ENCODE measurements at regions not wholly inside any gene's neighbourhood (a gene's known extent, or its start where the extent isn't known, plus 50 kb on each side); places are given as distances from the start of the nearest gene placed in this dataset.

DNA sequence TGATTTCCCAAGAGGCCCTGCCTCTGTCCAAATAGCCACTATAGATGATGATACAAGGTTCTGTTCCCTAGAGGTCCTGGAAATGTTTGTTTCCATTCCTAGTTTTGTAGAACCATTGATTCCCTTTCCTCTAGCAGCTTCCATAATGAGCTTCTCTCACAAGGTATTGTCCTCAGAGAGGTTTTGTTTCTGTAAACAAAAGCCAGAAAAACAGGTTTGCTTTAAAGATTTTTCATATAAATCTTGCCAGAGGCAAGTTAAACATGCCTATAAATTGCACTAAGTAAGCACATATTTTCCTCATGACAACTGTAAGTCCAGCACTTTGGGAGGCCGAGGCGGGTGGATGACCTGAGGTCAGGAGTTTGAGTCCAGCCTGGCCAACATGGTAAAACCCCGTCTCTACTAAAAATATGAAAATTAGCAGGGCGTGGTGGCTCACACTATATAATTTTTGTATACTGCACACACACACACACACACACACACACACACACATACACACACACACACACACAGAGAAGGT lies 1787.7 kb downstream of the EFNA5 start:
- no peaks in the 10 kb centered on the region for H3K79me2 ChIP-seq (ENCODE audit: insufficient read depth, low read length)
- H2AFZ ChIP-seq (ENCODE audit: low read length), result no peak overlapping the region
- no peak overlapping the region for H2BK5ac ChIP-seq (ENCODE audit: insufficient read length, low read length)
- no peak overlapping the region for H3T11ph ChIP-seq (ENCODE audit: low read length)
- Mint-ChIP-seq H3K27ac (no peak overlapping the region), H3K4me1 (no peaks in the 10 kb centered on the region), H3K36me3 (ENCODE audit: insufficient read depth in 1 of 3, low read depth in 3 of 3) (no peaks in the 10 kb centered on the region), H3K27me3 (ENCODE audit: low read depth) (no peaks in the 10 kb centered on the region), H3K4me3 (no peak overlapping the region), H3K9me3 (no peaks in the 10 kb centered on the region)
- no peak overlapping the region for H3K9ac ChIP-seq (ENCODE audit: extremely low read depth, insufficient read length, low read length)
- H4K8ac ChIP-seq (replicated peaks; ENCODE audit: insufficient read length, low read depth, low read length), result no peak overlapping the region
- no peak overlapping the region for H2AK5ac ChIP-seq (ENCODE audit: insufficient read length, low read length)
- no peak overlapping the region for H3K4me2 ChIP-seq (ENCODE audit: insufficient read depth, insufficient read length, low read length)
- no peak overlapping the region for H2BK12ac ChIP-seq (ENCODE audit: insufficient read length, low read depth, low read length)
- TF ChIP-seq, protein P1, sequence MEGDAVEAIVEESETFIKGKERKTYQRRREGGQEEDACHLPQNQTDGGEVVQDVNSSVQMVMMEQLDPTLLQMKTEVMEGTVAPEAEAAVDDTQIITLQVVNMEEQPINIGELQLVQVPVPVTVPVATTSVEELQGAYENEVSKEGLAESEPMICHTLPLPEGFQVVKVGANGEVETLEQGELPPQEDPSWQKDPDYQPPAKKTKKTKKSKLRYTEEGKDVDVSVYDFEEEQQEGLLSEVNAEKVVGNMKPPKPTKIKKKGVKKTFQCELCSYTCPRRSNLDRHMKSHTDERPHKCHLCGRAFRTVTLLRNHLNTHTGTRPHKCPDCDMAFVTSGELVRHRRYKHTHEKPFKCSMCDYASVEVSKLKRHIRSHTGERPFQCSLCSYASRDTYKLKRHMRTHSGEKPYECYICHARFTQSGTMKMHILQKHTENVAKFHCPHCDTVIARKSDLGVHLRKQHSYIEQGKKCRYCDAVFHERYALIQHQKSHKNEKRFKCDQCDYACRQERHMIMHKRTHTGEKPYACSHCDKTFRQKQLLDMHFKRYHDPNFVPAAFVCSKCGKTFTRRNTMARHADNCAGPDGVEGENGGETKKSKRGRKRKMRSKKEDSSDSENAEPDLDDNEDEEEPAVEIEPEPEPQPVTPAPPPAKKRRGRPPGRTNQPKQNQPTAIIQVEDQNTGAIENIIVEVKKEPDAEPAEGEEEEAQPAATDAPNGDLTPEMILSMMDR (conservative IDR thresholded peaks at IDR 0.05), result no peak
- H3K23me2 ChIP-seq (ENCODE audit: insufficient read length, low read depth, low read length, poor library complexity, severe bottlenecking), result no peaks in the 10 kb centered on the region
- no peak overlapping the region for H3K23ac ChIP-seq (ENCODE audit: insufficient read length, low read depth, low read length)
- no peak overlapping the region for H3K14ac ChIP-seq (ENCODE audit: insufficient read depth, low read length)
- no peak overlapping the region for H2BK15ac ChIP-seq (ENCODE audit: low read depth, low read length)
- H4K20me1 ChIP-seq (ENCODE audit: control insufficient read depth, insufficient read depth, insufficient read length), result no peaks in the 10 kb centered on the region
- H3K18ac ChIP-seq (ENCODE audit: insufficient read length, low read depth, low read length), result no peak overlapping the region
- no peak overlapping the region for H3K4ac ChIP-seq (ENCODE audit: low read depth, low read length)
- no peak overlapping the region for H2BK20ac ChIP-seq (ENCODE audit: low read depth, low read length, poor library complexity, severe bottlenecking)
- no peaks in the 10 kb centered on the region for H3K9me3 ChIP-seq (ENCODE audit: control insufficient read depth, low read depth, low read length)
- no peak overlapping the region for H4K91ac ChIP-seq (ENCODE audit: insufficient read length, low read depth, low read length)
- H3K79me1 ChIP-seq (ENCODE audit: insufficient read depth, low read depth, low read length, poor library complexity, severe bottlenecking), result no peaks in the 10 kb centered on the region
- DNase-seq, result no peak
- H3K4me1 ChIP-seq (ENCODE audit: insufficient read depth, low read length), result no peaks in the 10 kb centered on the region
- WGBS (ENCODE audit: extremely low coverage, insufficient read length, low lambda C conversion rate), result no CpG with 5 or more reads among the region's 4 CpGs
- H2BK120ac ChIP-seq (ENCODE audit: low read depth, low read length, poor library complexity, severe bottlenecking), result no peak overlapping the region
- H3K27ac ChIP-seq (ENCODE audit: insufficient read length, low read depth, low read length), result no peak overlapping the region
- no peaks in the 10 kb centered on the region for H3K27me3 ChIP-seq (ENCODE audit: insufficient read depth, low read length)
- no peak overlapping the region for H3K56ac ChIP-seq (ENCODE audit: insufficient read length, low read depth, low read length)
- no peak overlapping the region for H4K5ac ChIP-seq (ENCODE audit: insufficient read length, low read depth, low read length)
